Astrocyte of the cerebellum (primary cell): ENCODE measurements at regions not wholly inside any gene's neighbourhood (a gene's known extent, or its start where the extent isn't known, plus 50 kb on each side); places are given as distances from the start of the nearest gene placed in this dataset.

Experiments
- DNase-seq: peaks from one replicate; pipeline ENCODE4 v3.0.0-alpha.2; 2011; ENCODE audit warnings: low read depth
- H3K4me3 ChIP-seq: 2 replicates; pipeline ENCODE4 v1.5.1; 2011; ENCODE audit warnings: mild to moderate bottlenecking, low read depth, low read length, moderate library complexity
- in situ Hi-C: cut with HindIII; loops from 2 replicates; pipeline ENCODE4 v1.10.0; 2017; ENCODE audit warnings: low sequenced_read_pairs
- TF ChIP-seq, protein P1 (sequence below): IDR thresholded peaks from 2 replicates; pipeline ENCODE4 v1.5.1; 2012; ENCODE audit warnings: low read length, low read depth, moderate library complexity, mild to moderate bottlenecking; ENCODE audit errors: missing control alignments

DNA sequence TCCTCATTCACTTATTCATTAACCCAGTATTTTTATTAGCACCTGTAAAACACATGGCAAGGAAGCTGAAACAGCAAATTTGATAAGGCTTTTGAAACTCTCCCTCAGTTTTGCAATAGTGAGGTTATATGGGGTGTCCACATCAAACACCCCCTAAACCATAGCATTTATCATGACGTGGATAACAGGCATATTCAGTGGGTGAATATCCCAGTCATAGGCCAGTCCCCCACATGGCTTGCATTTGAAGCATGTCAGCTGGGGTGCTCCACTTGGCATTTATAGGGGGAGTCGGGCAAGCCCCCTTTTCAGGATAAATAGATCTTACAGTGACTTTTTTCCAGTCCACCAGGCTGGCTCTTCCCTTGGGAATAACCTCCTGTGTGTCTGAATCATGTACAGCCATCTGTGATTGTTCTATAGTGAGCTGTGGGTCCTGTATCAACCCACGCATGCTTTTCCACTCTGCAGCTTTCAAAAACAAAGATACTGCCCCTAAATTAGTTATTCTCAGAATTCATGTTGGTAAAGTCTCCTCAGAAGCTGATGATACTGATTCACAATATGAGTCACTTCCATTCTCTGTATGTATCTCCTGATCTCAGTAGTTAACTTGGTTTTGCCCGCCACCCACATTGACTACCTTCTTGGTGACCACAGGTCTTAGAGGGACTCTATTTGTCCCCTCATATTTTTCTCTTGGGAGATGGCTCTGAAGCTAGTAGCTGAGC is 84.4 kb upstream of the SPIN1 start:
- DNase-seq = no peak
- TF ChIP-seq, protein P1, sequence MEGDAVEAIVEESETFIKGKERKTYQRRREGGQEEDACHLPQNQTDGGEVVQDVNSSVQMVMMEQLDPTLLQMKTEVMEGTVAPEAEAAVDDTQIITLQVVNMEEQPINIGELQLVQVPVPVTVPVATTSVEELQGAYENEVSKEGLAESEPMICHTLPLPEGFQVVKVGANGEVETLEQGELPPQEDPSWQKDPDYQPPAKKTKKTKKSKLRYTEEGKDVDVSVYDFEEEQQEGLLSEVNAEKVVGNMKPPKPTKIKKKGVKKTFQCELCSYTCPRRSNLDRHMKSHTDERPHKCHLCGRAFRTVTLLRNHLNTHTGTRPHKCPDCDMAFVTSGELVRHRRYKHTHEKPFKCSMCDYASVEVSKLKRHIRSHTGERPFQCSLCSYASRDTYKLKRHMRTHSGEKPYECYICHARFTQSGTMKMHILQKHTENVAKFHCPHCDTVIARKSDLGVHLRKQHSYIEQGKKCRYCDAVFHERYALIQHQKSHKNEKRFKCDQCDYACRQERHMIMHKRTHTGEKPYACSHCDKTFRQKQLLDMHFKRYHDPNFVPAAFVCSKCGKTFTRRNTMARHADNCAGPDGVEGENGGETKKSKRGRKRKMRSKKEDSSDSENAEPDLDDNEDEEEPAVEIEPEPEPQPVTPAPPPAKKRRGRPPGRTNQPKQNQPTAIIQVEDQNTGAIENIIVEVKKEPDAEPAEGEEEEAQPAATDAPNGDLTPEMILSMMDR = no peak
- H3K4me3 ChIP-seq = no peak overlapping the region
- in situ Hi-C loops = no loop called here

GRCh38 chr9:88302579-88303324 is 85.5 kb upstream of the SPIN1 start:
- in situ Hi-C loops = no loop called here
- no peak for DNase-seq
- TF ChIP-seq, protein P1 = no peak
- H3K4me3 ChIP-seq = no peak overlapping the region

GRCh38 chr9:88300556-88300955 is 87.7 kb upstream of the SPIN1 start:
- H3K4me3 ChIP-seq = no peak overlapping the region
- no peak for DNase-seq
- in situ Hi-C loops = no loop called here
- TF ChIP-seq, protein P1 = no peak

DNA sequence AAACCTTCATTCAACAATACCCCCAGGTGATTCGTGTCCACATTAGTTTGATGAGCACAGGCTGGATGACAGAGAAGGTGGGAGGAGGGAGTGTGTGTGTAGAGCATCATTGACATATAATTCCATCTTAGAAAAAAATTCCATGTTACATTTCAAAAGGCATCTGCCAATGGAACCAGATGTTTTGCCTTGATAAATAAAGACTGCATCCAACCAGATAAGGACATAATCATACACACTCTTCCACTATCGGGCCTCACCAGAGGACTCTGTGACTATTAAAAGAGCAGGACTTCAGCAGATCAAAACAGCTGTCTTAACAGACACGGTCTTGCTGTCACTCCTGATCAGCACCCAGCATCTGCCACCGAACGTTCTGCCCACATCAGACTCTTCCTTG is 96.4 kb upstream of the SPIN1 start:
- no peak for DNase-seq
- H3K4me3 ChIP-seq = no peak overlapping the region
- TF ChIP-seq, protein P1 = no peak
- in situ Hi-C loops = no loop called here

- DNase-seq = no peak
- no peak overlapping the region for H3K4me3 ChIP-seq
- TF ChIP-seq, protein P1 = no peak
- in situ Hi-C loops = no loop called here
Measured at GRCh38 chr9:88291056-88291455, 97.2 kb upstream of the SPIN1 start.

DNA sequence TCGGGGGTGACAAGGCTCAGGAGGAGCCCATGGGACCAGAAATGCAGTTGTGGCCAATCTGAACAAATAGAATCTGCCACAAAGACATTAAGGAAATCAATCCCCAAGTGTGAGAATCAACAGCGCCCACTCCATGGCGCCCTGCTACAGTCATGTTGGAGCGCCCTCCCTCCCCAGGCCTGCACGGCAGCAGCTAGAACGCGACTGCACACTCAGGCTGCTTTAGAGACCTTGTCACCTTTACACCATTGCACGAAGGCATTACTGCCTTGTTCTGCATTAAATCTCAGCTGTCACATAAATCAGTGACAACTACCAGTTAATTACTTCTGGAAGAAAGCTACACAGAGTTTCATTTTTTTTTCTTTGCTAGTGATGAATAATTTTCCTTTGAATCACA is 98.7 kb upstream of the SPIN1 start:
- H3K4me3 ChIP-seq = no peak overlapping the region
- TF ChIP-seq, protein P1 = no peak
- no peak for DNase-seq
- in situ Hi-C loops = no loop called here
